GM21423 (cell line): ENCODE measurements at regions not wholly inside any gene's neighbourhood (a gene's known extent, or its start where the extent isn't known, plus 50 kb on each side); places are given as distances from the start of the nearest gene placed in this dataset.

Experiments used
- ATAC-seq: cut with Tn5 transposase; IDR thresholded peaks from one replicate; pipeline ENCODE4 v1.9.1; 2021; ENCODE audit warnings: mild to moderate bottlenecking, moderate library complexity; ENCODE audit not compliant: unreplicated experiment

- ATAC-seq = peak; percentile 33
These were observed 236.6 kb upstream of the MYOCD start for GRCh38 chr17:12429116-12429515.

GRCh38 chr17:12431188-12431587, 234.5 kb upstream of the MYOCD start:
- peak; percentile 85 for ATAC-seq

GRCh38 chr17:12438212-12438611, 227.5 kb upstream of the MYOCD start:
- ATAC-seq = no peak

- ATAC-seq = no peak
These were observed 226.7 kb upstream of the MYOCD start for GRCh38 chr17:12438813-12439586.

DNA sequence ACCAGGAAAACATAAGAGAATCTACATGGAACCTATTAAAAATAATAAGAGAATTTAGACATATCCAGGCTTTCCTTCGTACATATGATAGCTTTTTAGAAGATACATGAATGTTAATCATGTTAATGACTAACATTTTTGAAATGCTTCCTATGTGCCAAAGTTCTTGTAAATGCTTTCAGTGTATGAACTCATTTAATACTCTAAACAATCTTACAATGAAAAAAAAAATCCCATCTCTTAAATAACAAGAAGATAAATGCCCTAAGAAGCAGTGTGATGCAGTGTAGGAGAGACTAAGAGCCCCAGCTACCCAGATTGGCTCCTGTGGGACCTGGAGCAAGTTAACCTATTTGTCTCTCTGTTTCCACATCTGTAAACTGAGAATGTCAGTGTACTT, 220.4 kb upstream of the MYOCD start:
- no peak for ATAC-seq

- no peak for ATAC-seq
These were observed 208.2 kb upstream of the MYOCD start for GRCh38 chr17:12457493-12457892.

GRCh38 chr17:12459736-12460135, 206.0 kb upstream of the MYOCD start:
- ATAC-seq = no peak

- no peak for ATAC-seq
These were observed 202.6 kb upstream of the MYOCD start for GRCh38 chr17:12463102-12463501.

DNA sequence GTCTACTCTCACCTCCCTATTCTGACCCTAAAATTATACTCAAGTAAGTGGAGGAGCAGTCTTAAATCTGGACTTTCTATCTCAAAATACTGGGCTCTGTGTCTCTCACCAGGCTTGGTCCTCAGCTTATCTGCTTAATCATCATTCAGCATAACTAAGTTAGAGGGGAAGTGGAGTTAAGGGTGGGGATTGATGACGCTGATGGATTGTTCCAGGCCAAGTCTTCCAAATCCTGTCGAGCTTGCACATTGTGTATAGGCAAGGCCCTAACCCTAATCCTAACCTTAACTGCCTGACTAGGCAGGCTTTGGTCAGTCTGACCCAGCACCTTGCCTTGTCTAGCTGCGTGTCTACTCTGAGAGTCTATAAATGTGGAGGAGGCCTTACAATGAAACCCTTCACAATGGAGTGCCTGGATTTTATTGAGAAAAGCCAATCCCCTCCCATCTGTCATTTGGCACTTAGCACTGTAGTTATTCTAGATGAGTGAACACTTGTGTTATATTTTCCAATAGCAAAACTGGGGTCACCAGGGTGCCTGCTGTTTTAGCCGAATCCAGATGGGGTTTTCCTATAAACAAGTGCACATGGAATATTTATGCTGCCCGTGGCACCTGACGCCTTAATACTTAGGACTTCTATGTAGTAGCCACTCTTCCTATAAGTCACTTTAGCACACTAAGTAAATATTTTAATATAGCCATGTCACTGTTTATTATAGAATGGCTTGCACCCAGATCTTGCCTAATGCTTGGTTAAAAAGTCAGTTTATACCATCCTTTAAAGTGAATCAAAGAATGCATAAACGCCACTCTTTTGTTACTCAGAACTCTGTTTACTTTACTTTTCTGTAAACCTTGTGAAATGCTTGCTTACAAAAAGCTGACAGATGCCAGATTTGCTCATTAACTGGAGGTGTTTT, 193.2 kb upstream of the MYOCD start:
- ATAC-seq = no peak

- no peak for ATAC-seq
These were observed 187.4 kb upstream of the MYOCD start for GRCh38 chr17:12478311-12478710.

GRCh38 chr17:12485361-12485906, 180.3 kb upstream of the MYOCD start:
- no peak for ATAC-seq

GRCh38 chr17:12489325-12489724, 176.4 kb upstream of the MYOCD start:
- no peak for ATAC-seq

DNA sequence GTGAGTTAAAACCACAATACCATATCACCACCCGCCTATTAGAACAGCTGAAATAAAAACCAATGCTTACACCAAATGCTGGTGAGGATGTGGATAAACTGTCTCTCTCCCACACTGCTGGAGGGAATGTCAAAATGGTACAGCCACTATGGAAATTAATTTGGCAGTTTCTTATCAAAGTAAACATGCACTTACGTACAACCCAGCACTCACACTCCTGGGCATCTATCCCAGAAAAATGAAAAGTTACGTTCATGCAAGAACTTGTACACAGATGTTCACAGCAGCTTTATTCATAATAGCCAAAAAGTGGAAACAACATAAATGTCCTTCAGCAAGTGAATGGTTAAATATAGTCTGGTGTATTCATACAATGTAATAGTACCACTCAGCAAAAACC, 173.2 kb upstream of the MYOCD start:
- no peak for ATAC-seq

DNA sequence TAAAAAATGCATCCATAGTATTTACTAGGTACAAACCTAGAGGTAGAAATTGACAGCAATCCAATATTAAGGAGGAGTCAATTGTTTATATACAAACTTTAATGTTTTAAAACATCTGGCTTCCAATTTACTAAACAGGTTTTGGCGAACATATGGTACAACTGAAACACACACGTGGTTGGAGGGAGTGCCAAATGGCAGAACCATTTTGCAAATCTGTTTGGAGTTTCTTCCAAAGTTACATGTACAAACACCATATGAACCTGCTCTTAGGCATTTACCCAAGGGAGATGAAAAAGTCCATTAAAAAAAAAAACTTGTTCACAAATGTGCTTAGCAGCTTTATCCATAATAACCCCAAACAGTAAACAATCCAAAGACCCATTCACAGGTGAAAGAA, 159.8 kb upstream of the MYOCD start:
- no peak for ATAC-seq

DNA sequence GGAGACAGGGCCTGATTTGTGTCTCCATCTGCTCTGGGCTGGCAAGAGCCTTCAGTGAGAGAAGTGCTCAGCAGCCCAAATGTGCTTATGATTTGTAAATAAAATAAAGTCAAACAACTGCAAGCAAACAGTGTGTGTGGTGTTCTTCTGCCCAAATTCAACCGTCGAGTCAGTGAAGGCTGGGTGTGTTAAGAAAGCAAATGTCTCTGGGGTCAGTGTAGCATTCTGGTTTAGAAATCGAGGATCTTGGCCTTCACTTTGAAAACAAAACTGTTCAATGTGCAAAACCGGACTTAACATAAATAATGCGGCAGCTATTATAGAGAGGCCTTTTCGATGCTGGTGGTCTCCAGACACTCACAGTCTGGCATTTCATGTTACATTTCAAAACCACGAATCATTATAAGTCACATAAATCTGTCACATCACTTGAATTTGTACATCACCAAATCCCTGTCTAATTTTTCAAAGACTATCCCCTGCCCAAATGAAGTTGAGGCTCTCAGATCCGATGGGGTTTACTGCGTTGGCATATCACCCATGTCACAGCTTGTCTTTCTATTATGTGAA, 158.6 kb upstream of the MYOCD start:
- no peak for ATAC-seq

- no peak for ATAC-seq
These were observed 155.9 kb upstream of the MYOCD start for GRCh38 chr17:12509801-12510200.

DNA sequence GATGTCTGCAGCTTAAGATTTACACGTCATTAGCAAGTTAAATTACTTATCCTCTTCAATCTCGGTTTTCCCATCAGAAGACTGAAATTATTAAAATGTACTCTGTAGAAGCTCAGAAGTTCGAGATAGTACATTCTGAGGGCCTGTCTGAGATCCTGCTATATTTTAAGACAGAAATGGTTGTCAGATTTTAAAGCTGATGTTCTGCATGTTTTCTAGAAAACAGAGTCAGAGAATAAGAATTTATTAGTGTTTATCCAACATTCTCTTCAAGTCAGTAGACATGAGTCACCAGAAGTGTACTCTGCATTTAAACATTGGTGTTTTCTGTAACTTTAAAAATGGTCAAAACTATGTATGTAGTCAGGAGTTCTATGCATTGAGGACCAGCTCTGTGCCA, 155.2 kb upstream of the MYOCD start:
- ATAC-seq = no peak

DNA sequence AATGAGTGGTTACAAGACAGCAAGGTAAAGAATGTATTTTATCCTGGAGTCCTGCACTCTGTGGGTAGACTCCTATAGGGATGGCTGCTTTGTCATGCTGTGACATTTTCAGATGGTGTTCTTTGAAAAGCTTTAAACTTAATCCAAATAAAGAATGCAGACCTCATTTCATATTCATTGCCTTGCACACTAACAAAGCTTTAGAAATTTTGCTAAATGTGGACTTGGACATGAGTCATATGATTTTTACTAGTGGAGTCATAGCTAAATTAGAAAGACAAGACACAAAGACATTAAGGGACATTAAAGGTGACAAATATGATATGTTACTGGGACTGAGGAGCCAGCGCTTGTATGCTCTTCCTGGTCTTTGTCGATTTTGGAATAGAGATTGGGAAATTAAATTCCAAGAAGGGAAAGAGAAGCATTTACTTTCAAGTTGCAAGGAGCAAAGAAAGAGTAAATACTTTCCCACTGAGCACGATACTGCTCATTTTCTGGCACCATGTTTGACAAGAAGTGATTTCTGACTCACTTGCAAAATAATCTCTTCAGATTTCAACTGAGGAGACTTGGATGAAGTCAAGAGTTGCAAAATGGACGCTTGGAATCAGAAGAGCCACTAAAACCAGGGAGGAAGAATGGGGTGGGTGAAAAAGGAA, 152.9 kb upstream of the MYOCD start:
- no peak for ATAC-seq

DNA sequence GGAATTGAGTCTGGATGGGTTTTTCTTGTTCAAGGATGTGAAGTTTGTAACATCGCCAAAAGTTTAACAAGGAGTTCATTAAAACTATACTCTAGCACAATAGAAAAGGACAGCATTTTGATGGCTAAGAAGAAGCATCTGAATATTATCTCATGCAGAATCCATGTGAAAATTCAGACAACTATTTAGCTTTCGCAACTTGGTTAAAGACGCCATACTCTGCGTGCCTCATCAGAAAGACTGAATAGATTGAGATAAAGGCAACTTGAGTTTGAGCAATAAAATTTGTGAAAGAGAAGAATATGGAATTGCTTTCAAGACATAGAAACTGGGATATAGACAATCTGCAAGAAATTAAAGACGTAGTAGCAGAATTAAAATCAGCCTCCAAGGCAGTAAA, 151.1 kb upstream of the MYOCD start:
- no peak for ATAC-seq

DNA sequence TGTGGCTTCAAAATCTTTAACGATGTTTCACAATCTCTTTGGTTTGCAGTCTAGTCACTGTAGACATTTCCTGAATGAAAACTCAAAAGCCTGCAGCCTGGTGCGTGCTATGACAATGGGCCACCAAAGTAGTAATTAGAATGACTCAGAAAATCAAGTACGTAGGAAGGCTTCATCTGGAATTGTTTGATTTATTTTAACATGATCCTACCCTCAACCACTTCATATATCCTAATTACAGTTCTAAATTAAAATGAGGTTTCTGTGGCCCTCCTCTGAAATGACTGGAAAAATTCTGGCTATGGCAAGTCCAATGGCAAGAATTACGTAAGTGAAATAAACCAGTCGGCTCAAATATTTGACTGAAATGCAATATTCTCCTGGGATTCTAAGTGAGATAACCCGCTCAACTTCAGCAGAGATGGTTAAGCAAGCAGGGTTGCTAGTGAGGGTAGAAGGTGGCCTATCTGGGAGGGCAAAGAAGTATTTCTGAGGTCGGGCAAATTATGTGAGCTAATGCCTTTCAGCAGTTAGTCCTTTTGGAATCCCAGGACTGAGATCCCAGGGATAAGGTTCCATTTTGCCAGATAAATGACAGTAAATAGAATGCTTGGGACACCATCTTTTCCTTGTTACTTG, 145.6 kb upstream of the MYOCD start:
- no peak for ATAC-seq
